Endothelial cell of umbilical vein (primary cell): ENCODE measurements at regions not wholly inside any gene's neighbourhood (a gene's known extent, or its start where the extent isn't known, plus 50 kb on each side); places are given as distances from the start of the nearest gene placed in this dataset.

Experiments
- BruUV-seq: library from RNA; stranded (reverse); fragments of 400-500 nt; replicated peaks from 2 replicates; lab custom pipeline; 2021; lab: Mats Ljungman, UMichigan
- CTCF ChIA-PET: fragments of 300-600, 350-600 bp; sonication (Branson Sonifier 250); formaldehyde crosslinking; loops from one replicate; lab custom pipeline; 2021; ENCODE audit warnings: antibody characterized with exemption, inconsistent platforms; lab: Charles Lee
- POLR2A ChIA-PET: fragments of 300-600, 350-600 bp; sonication (Branson Sonifier 250); formaldehyde crosslinking; loops from one replicate; lab custom pipeline; 2021; ENCODE audit warnings: antibody characterized with exemption, inconsistent platforms; lab: Charles Lee
- DNase-seq: peaks from one replicate; pipeline ENCODE4 v3.0.0-alpha.2; 2011; ENCODE audit warnings: low read depth, low spot score
- FAIRE-seq: peaks from 2 replicates; lab custom pipeline; 2011; peaks lifted over from hg19 to GRCh38; lab: Jason Lieb, UNC
- H2AFZ ChIP-seq: 2 replicates; pipeline ENCODE4 v1.6.0; 2012; ENCODE audit warnings: low read depth, low read length, control low read depth, inconsistent platforms
- H3K27ac ChIP-seq: 2 replicates; pipeline ENCODE4 v1.5.1; 2011; ENCODE audit warnings: low read depth, mild to moderate bottlenecking, control low read depth, low read length, moderate library complexity; ENCODE audit not compliant: insufficient read depth
- H3K27me3 ChIP-seq, 2 experiments: 2 replicates each; pipeline versions ENCODE4 v1.6.0 to v1.6.1; 2011; ENCODE audit warnings: low read length in 2 of 2, mixed read lengths in 1 of 2; ENCODE audit not compliant: control insufficient read depth in 2 of 2, insufficient read depth in 2 of 2
- H3K36me3 ChIP-seq, 2 experiments: 2 replicates in 1 of 2; 3 replicates in 1 of 2; pipeline ENCODE4 v1.5.1; 2011; ENCODE audit warnings: low read length in 2 of 2, mild to moderate bottlenecking in 1 of 2, moderate library complexity in 1 of 2; ENCODE audit not compliant: control insufficient read depth in 2 of 2, insufficient read depth in 2 of 2; ENCODE audit errors: extremely low read depth in 1 of 2
- H3K4me1 ChIP-seq: 3 replicates; pipeline ENCODE4 v1.5.1; 2011; ENCODE audit warnings: mild to moderate bottlenecking, low read length; ENCODE audit not compliant: control insufficient read depth, insufficient read depth; ENCODE audit errors: extremely low read depth
- H3K4me2 ChIP-seq: 2 replicates; pipeline ENCODE4 v1.6.1; 2011; ENCODE audit warnings: low read length, control low read depth, mixed read lengths; ENCODE audit not compliant: insufficient read depth
- H3K4me3 ChIP-seq, 3 experiments: fragments of 200-600 bp in 1 of 3; sonication (generic), shearing (Covaris generic) in 1 of 3; replicated peaks in 1 of 3; 2 replicates each; pipeline ENCODE4 v1.5.1; 2011 to 2016; ENCODE audit warnings: control low read depth in 3 of 3, low read length in 3 of 3, mild to moderate bottlenecking in 2 of 3, inconsistent platforms in 1 of 3, low read depth in 1 of 3, moderate library complexity in 1 of 3; ENCODE audit not compliant: insufficient read depth in 1 of 3
- H3K79me2 ChIP-seq: 2 replicates; pipeline ENCODE4 v1.6.0; 2012; ENCODE audit warnings: low read length, inconsistent platforms; ENCODE audit not compliant: control insufficient read depth, insufficient read depth
- H3K9ac ChIP-seq: replicated peaks from 2 replicates; pipeline ENCODE3; 2011; ENCODE audit warnings: low read length, control low read depth; ENCODE audit not compliant: insufficient read depth; ENCODE audit errors: extremely low read depth
- H3K9me1 ChIP-seq: replicated peaks from 3 replicates; pipeline ENCODE4 v1.6.0; 2011; ENCODE audit warnings: mild to moderate bottlenecking, low read length; ENCODE audit not compliant: control insufficient read depth, insufficient read depth; ENCODE audit errors: extremely low read depth
- H3K9me3 ChIP-seq: replicated peaks from 2 replicates; pipeline ENCODE4 v1.5.1; 2012; ENCODE audit warnings: low read length, inconsistent platforms; ENCODE audit not compliant: control insufficient read depth, insufficient read depth
- H4K20me1 ChIP-seq: replicated peaks from 2 replicates; pipeline ENCODE3; 2011; ENCODE audit warnings: mild to moderate bottlenecking, low read length; ENCODE audit not compliant: control insufficient read depth, insufficient read depth; ENCODE audit errors: extremely low read depth
- EZH2 ChIP-seq: IDR thresholded peaks from 2 replicates; pipeline ENCODE4 v1.6.1; 2012; ENCODE audit warnings: borderline replicate concordance, low read depth, mild to moderate bottlenecking, moderate library complexity, low read length, inconsistent platforms; ENCODE audit not compliant: severe bottlenecking
- FOS ChIP-seq: IDR thresholded peaks from 2 replicates; pipeline ENCODE4 v1.6.1; 2011; ENCODE audit warnings: mild to moderate bottlenecking, low read length, moderate library complexity, borderline replicate concordance; ENCODE audit not compliant: insufficient read depth
- JUN ChIP-seq: IDR thresholded peaks from 2 replicates; pipeline ENCODE4 v1.6.1; 2011; ENCODE audit warnings: borderline replicate concordance, low read depth; ENCODE audit not compliant: insufficient read length, insufficient read depth
- MYC ChIP-seq: IDR thresholded peaks from one replicate; pipeline ENCODE4 v1.6.1; 2011; ENCODE audit warnings: mild to moderate bottlenecking, low read depth, low read length
- POLR2AphosphoS5 ChIP-seq: IDR thresholded peaks from 2 replicates; pipeline ENCODE4 v1.6.1; 2012; ENCODE audit warnings: low read depth, mild to moderate bottlenecking, control low read depth, low read length, moderate library complexity; ENCODE audit not compliant: insufficient read depth
- dilution Hi-C: fragments of 300-500 bp; cut with MboI; formaldehyde crosslinking; loops from one replicate; pipeline ENCODE4 v1.15.0; 2019; ENCODE audit warnings: low sequenced_read_pairs; ENCODE audit not compliant: extremely low pct_ligation_motif_present
- intact Hi-C: fragments of 100-400 bp; cut with micrococcal nuclease; formaldehyde crosslinking; loops from one replicate; pipeline ENCODE4 v1.10.0; 2022
- TF ChIP-seq, protein P1 (sequence below): IDR thresholded peaks from 2 replicates; pipeline ENCODE4 v1.6.1; 2011; ENCODE audit not compliant: insufficient read depth, insufficient read length

GRCh38 chr2:106694964-106695470 lies 190.9 kb downstream of the ST6GAL2 start:
- DNase-seq (no peak), FAIRE-seq (no peak)
- intact Hi-C loops (no loop called here), dilution Hi-C loops (no loop called here)
- Histone ChIP-seq H3K36me3 (no peaks in the 10 kb centered on the region), H4K20me1 (no peaks in the 10 kb centered on the region), H3K79me2 (no peaks in the 10 kb centered on the region), H3K27ac (no peak overlapping the region), H3K27me3 (no peaks in the 10 kb centered on the region), H3K9me3 (no peaks in the 10 kb centered on the region), H3K4me3 (no peak overlapping the region), H3K9me1 (no peaks in the 10 kb centered on the region), H2AFZ (no peak overlapping the region), H3K4me1 (no peaks in the 10 kb centered on the region), H3K9ac (no peak overlapping the region), H3K4me2 (no peak overlapping the region)
- TF ChIP-seq JUN (no peak), POLR2AphosphoS5 (no peak), EZH2 (no peak), MYC (no peak), FOS (no peak)
- TF ChIP-seq, protein P1, sequence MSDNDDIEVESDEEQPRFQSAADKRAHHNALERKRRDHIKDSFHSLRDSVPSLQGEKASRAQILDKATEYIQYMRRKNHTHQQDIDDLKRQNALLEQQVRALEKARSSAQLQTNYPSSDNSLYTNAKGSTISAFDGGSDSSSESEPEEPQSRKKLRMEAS, result no peak
- ChIA-PET CTCF (no interaction called here), POLR2A (no interaction called here)
- BruUV-seq, result no TSS peak

DNA sequence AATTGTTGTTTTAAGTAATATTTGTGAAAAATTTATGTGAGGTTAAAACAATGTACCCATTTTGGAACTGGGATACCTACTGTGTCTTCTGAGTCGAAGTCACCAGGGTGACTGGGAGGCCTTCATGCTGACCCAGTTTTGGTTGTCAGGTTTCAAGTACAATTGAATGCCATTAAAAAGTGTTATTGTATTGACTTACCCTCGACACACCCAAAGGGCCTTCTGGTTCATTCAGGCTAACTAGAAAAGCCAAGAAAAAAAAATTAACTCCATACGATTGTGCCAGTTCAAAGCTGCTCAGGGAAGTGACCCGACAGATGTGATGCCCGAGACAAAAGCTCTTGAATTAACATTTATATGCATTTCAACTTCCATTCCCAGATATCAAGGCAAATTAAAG lies 190.0 kb downstream of the ST6GAL2 start:
- no peaks in the 10 kb centered on the region for H3K79me2 ChIP-seq
- H3K4me1 ChIP-seq, result no peaks in the 10 kb centered on the region
- dilution Hi-C loops, result no loop called here
- FAIRE-seq (no peak), DNase-seq (no peak)
- TF ChIP-seq, protein P1, result no peak
- H3K9ac ChIP-seq, result no peak overlapping the region
- no peaks in the 10 kb centered on the region for H3K27me3 ChIP-seq
- no peak overlapping the region for H2AFZ ChIP-seq
- no peaks in the 10 kb centered on the region for H3K36me3 ChIP-seq
- intact Hi-C loops, result no loop called here
- no peak overlapping the region for H3K4me3 ChIP-seq
- H4K20me1 ChIP-seq, result no peaks in the 10 kb centered on the region
- H3K9me3 ChIP-seq, result no peaks in the 10 kb centered on the region
- CTCF ChIA-PET, result no interaction called here
- no peaks in the 10 kb centered on the region for H3K9me1 ChIP-seq
- no peak overlapping the region for H3K27ac ChIP-seq
- POLR2A ChIA-PET, result no interaction called here
- BruUV-seq, result no TSS peak
- H3K4me2 ChIP-seq, result no peak overlapping the region
